ENCODE measurements at regions not wholly inside any gene's neighbourhood (a gene's known extent, or its start where the extent isn't known, plus 50 kb on each side); places are given as distances from the start of the nearest gene placed in this dataset.

DNA sequence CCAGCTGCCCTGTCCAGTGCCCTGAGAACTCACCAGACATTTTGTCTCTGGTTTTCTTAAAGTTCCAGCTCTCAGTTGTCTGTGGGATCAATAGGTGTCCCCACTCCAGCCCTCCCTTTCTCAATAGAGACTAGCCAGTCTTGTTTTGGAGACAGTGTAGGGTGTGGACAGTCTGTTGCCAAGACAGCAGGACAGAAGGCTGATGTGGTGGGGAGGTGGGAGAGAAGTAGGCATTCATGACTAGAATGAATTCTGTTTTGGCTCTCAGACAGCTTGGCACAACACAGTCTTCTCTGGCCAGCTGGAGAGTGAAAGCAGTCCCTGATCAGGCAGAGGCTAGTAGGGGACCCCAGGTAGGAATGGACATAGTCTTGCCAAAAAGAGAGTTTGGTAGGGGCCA lies 467.0 kb upstream of the PODXL start:
- TF ChIP-seq, protein P1, sequence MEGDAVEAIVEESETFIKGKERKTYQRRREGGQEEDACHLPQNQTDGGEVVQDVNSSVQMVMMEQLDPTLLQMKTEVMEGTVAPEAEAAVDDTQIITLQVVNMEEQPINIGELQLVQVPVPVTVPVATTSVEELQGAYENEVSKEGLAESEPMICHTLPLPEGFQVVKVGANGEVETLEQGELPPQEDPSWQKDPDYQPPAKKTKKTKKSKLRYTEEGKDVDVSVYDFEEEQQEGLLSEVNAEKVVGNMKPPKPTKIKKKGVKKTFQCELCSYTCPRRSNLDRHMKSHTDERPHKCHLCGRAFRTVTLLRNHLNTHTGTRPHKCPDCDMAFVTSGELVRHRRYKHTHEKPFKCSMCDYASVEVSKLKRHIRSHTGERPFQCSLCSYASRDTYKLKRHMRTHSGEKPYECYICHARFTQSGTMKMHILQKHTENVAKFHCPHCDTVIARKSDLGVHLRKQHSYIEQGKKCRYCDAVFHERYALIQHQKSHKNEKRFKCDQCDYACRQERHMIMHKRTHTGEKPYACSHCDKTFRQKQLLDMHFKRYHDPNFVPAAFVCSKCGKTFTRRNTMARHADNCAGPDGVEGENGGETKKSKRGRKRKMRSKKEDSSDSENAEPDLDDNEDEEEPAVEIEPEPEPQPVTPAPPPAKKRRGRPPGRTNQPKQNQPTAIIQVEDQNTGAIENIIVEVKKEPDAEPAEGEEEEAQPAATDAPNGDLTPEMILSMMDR (optimal IDR thresholded peaks at IDR 0.05 in 1 of 3, IDR thresholded peaks at IDR 0.05 in 1 of 3, conservative IDR thresholded peaks at IDR 0.05 in 1 of 3; ENCODE audit: extremely low read depth in 1 of 3, insufficient read depth in 2 of 3, low read length in 3 of 3): no peak
- TF ChIP-seq EZH2 (IDR thresholded peaks at IDR 0.05; ENCODE audit: low read length): no peak
